GM12878 (cell line): ENCODE measurements at regions not wholly inside any gene's neighbourhood (a gene's known extent, or its start where the extent isn't known, plus 50 kb on each side); places are given as distances from the start of the nearest gene placed in this dataset.

ENCODE experiments used
- CBX3 ChIP-seq: fragments of 200-600 bp; sonication (generic); IDR thresholded peaks from 2 replicates; pipeline ENCODE4 v1.6.1; 2016; ENCODE audit warnings: low read depth, borderline replicate concordance
- CEBPB ChIP-seq, 2 experiments: fragments of 150-350 bp in 1 of 2; IDR thresholded peaks; 2 replicates each; pipeline ENCODE4 v1.6.1; 2012 to 2014; ENCODE audit warnings: low read depth in 2 of 2, low read length in 2 of 2, borderline replicate concordance in 1 of 2, inconsistent platforms in 1 of 2
- ZBTB40 ChIP-seq: fragments of 450-650 bp; IDR thresholded peaks from 2 replicates; pipeline ENCODE4 v1.6.1; 2016; ENCODE audit warnings: mild to moderate bottlenecking, moderate library complexity, borderline replicate concordance
- ZNF207 ChIP-seq: fragments of 450-650 bp; IDR thresholded peaks from 2 replicates; pipeline ENCODE4 v1.6.1; 2014; ENCODE audit warnings: antibody characterized with exemption, mild to moderate bottlenecking, borderline replicate concordance
- ZNF592 ChIP-seq: fragments of 450-650 bp; IDR thresholded peaks from 2 replicates; pipeline ENCODE4 v1.6.1; 2017; ENCODE audit warnings: mild to moderate bottlenecking, moderate library complexity

- TF ChIP-seq ZNF207 (no peak), CBX3 (no peak), CEBPB (IDR thresholded peaks at IDR 0.05; ENCODE audit: borderline replicate concordance in 1 of 2, low read depth in 2 of 2, low read length in 2 of 2) (no peak), ZNF592 (no peak), ZBTB40 (no peak)
Observed at GRCh38 chr6:125554456-125554855, 195.0 kb upstream of the HEY2 start (continued).
